Hypothalamus (tissue), 51 donors: ENCODE measurements at regions not wholly inside any gene's neighbourhood (a gene's known extent, or its start where the extent isn't known, plus 50 kb on each side); places are given as distances from the start of the nearest gene placed in this dataset.
"Not testable (repeated sequence)": the region's sequence is repeated elsewhere in the genome, so short reads cannot be mapped to it uniquely, and the experiment has no call there.

Experiments
- DNase-seq, 51 donors: peaks; one replicate each; lab custom pipeline; 2025; lab: John Stamatoyannopoulos, UW

DNA sequence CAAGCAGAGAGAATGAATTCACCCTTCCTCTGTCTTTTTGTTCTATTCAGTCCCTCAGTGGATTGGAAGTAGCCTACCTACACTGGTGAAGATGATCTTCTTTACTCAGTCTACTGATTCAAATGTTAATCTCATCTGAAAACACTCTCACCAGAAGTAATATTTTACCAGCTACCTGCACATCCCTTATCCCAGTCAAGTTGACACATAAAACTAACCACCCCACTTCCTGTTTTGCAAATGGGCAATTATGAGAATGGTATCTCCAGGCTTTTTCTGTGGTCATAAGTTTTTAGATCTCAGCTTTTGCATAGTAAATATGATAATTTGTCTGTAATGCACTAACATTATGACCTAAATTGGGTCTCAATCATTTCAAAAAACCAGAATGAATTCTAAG is 228.8 kb upstream of the ECI2 start:
- no peak for DNase-seq

DNA sequence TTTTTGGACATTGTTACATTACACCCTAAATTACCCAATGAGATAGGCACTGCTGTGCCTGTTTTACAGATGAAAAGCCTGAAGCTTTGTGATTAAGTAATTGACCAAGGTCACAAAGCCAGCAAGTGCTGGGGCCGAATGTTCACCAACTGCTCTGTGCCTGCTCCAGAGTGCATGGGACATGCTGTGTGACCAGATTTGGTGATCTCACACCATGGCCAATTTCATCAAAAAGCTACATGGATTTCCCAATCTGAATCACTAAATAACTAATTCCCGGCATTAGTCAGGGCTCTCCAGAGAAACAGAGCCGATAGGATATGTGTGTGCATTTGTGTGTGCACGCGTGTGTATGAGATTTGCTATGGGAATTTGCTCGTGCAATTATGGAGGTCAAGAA is 228.3 kb upstream of the ECI2 start:
- no peak for DNase-seq

DNA sequence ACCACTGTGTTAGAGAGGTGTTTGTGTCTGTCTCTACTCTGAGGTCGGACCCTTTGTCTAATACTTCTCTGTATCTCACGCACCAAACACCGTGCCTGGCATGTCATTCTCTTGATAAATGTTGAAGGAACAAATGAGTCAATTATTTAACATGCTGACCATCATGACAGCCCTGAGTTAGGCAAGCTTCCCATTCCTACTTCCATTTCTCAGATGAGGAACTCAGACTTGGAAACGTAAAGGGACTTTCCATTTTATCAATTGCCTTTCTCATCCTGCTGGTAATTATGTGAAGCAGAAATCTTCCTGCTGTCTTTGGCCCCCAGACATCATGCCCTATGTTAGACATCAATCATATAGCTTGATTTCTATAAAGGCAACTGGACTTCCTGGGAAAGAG is 227.0 kb upstream of the ECI2 start:
- no peak for DNase-seq

DNA sequence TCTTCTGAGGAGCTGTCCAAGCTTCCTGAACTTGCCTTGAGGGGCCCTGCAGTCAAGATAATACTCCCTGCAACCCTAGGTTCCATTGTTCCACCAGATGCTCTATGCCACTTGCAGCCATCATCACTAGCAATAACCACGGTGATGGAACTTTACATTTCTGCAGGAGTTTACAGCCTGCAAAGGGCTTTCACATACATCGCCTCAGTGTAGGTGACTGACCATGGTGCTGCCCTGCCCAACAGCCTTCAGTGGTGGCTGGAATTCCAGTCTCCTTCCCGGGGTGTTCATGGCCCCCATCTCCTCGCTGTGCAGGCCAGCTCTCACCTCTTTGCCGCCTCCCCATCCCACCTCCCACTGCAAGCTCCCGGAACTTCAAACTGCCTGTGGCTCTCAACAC is 225.5 kb upstream of the ECI2 start:
- no peak for DNase-seq

DNA sequence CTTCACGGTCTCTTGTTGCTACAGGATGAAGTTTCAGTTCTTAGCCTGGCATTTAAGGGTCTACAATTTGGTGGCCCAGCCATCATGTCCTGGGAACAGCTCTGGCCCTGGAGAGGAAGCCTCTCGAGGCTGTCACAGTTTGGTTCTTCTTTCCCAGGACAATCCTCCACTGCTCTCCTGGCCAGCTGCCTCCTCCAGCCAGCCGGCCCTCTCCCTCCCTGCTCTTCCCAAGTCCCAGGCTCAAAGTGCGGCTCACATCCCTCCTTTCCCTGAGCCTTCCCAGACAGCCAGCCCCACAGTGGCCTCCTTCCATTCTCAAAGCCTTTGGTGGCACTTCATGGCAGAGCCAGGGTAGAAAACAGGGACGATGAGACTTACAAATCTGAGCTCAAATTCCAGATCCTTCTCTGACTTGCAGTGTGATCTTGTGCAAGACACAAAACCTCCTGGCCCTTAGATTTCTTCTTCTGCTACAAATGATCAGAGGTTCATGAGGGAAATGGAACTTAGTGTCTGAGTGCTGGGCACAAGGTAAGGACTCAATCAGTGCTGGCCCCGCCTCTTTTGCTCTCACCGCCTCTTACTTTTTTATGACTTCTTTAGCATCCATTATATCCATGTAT is 223.8 kb upstream of the ECI2 start:
- no peak for DNase-seq

DNA sequence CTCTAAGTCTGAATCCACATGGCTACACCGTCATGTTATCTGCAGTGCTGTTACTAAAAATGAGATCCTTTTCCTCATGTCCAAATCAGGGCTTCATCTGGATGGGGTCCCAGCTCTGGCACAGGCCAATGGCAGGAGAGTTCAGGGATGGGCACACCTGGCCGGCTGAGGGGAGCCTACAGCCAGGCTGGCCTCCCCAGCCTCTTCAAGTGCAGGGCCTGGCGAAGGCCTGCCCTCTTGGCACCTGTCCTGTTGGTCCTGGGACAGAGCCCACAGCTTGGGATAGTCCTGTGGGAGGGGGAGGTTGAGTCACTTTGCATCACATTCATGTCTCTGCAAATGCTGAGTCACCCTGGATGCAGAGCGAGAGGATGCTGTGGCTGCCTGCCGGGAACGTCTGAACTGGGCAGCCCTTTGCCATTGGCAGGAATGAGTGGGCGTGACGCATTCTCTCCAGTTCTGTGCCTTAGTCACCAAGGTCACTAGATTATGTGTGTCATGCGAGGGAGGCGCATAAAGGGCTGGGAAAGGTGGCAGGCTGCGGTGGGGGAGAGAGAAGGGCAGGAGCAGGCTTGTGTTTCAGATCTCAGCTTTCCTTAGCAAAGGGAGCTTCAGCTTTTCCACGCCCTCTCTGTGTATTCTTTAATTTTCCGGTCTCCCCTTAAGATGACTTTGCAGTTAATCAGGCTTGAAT is 223.2 kb upstream of the ECI2 start:
- peak in 48 of 51 donors; percentile 21 to 94 (median 71) for DNase-seq

DNA sequence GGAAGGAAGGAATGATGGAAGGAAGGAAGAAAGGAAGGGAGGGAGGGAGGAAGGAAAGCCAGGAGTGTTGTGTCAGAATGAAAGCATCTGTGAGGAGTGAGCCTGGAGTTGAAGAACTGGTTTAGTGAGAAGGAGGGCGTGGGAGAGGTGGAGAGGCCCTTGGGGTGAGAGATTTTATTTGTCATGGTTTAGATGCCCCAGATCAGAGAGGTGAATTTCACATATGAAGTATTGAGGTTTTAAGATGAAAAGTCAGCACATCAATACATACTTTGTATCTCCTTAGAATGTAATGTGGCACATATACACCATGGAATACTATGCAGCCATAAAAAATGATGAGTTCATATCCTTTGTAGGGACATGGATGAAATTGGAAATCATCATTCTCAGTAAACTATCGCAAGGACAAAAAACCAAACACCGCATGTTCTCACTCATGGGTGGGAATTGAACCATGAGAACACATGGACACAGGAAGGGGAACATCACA is 222.3 kb upstream of the ECI2 start:
- not testable (repeated sequence) for DNase-seq

DNA sequence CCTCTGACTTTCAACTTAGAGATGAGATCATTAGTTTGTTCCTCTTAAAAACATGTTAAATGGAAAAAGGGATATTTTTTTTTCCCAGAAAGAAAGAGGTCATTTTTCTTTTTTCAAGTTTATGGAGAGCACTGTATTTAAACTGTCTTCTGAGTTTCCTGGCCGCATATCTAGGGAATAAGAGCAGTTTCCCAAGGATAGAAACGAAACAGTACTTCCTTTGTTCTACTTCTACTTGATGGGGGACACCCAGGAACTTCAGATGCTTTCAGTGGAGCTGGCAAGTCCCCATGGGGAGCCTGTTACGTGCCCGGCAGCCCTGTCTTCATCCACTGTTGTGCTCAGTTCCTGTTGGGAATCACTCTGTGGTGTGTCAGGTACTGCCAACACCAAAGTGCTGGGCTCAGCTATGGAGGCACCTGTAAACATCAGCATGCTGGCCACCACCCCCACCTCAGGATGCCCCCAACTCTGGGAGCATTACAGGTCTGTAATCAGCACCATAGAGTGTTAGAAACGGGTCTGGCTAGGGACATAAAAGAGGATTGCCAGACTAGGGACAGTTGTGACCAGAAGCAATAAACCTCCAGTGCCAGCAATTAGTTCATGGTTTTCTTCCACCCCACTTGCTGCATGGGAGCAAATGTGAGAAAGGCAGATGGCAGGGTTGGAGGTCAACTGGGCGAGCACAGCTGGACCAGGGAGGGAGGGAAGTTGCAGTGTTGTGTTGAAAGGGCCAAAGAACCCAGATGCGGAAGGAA is 221.7 kb upstream of the ECI2 start:
- DNase-seq = peak in 2 of 51 donors; percentile 4 to 17

DNA sequence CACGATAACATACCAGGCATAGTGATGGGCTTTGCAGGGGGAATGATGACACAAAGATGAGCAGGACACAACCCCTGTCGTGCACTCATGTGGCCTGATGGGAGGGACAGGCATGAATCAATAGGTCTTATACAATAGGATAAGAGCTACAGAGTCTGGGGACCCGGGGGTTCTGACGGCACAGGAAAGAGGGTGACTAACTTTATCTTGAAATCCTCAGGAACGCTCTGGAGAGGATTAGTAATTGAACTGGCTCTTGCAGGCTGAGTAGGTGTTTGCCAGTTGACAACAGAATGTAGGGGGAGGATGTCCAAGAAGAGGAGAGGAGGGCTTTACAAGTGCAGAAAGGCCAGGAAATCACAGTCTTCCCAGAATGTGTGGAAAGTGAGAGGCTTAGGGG is 219.9 kb upstream of the ECI2 start:
- DNase-seq = peak in 1 of 51 donors; percentile 21

DNA sequence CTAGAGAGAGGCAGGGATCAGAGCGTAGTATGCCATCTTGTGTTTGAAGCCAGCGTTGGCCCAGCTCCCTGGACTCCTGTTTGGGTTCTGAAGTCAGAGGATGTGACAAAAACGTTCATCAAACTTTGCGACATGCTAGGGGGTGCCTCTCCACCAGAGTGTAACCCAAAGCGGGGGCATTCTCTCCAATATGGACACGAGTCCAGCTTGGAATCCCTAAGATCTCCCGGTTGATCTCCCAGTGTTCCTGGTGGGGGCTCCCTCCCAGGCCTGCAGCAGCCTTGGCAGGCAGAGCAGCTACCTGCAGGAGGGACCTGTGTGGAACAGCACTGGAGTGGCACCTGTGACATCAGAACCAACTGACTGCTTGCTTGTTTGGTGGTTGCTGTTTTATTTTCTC is 218.8 kb upstream of the ECI2 start:
- DNase-seq = no peak

DNA sequence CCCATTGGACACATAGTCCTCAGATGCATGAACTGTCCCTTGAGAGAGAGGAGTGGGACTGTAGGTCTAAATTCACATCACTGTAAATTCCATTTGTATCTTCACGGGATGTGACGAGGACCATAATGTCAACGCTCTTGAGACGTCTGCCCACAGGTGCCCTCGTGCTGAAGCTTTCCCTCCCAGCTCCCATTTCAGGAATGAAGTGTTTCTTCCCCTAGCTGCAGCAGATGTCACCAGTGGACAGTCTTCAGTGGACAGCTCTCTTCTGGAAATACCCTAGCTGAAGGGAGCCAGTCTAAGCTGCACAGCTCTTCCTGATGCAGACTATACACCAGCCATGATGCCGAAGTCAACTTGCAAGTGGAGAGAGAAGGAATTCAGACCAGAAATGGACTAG is 217.4 kb upstream of the ECI2 start:
- DNase-seq = peak in 2 of 51 donors; percentile 8 to 39

DNA sequence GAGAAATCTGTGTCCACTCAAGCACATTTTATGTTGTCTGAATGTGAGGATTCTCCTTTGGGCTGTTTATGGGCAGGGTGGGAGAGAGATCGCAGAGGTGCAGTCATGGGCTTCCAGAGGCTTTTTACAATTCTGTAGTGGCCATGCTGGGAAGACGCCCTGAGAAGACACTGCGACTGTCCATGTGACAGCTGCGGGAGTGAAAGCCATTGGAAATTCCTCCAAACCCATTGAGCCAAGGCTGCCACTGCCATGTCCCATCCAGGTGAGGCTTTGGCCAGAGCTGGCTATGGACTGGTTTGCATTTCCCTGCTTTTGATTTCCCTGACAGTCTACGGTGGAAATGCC is 216.9 kb upstream of the ECI2 start:
- peak in 2 of 51 donors; percentile 44 to 46 for DNase-seq

DNA sequence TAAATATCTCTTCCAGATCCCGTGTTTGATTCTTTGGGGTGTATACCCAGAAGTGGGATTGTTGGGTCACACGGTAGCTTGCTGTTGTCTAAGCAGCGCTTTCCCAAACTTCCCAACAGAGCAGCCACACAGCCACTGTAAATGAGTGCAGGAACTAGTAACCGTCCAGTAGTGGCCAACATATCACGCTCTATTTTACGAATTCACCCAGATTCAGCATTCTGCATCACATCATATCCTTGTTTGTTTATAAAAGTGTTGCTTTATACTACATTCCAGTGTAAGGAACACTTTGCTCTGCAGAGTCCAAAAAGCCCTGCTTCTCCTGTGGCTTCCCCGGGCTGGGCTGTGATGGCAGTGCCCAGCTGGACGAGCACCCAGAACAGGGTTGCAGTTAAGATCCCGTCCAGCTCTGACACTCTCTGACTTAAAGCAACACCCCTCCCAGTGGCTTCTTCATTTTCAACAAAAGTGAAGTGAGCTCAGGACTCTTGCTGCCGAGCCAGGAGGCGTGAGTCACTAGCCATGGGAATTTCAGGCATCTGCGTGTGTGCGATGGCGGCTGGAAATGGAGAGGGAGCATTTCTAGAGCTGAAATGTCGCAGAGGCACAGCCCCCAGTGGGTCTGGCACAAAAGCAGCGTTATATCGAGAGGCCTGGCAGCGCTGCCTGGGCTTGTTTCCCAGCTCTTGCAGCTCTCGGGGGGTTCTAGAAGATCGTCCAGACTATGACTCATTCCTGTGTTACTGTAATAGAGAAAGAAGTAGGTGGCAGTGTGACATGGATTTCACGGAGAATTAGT is 216.3 kb upstream of the ECI2 start:
- peak in 42 of 51 donors; percentile 13 to 85 (median 46) for DNase-seq

DNA sequence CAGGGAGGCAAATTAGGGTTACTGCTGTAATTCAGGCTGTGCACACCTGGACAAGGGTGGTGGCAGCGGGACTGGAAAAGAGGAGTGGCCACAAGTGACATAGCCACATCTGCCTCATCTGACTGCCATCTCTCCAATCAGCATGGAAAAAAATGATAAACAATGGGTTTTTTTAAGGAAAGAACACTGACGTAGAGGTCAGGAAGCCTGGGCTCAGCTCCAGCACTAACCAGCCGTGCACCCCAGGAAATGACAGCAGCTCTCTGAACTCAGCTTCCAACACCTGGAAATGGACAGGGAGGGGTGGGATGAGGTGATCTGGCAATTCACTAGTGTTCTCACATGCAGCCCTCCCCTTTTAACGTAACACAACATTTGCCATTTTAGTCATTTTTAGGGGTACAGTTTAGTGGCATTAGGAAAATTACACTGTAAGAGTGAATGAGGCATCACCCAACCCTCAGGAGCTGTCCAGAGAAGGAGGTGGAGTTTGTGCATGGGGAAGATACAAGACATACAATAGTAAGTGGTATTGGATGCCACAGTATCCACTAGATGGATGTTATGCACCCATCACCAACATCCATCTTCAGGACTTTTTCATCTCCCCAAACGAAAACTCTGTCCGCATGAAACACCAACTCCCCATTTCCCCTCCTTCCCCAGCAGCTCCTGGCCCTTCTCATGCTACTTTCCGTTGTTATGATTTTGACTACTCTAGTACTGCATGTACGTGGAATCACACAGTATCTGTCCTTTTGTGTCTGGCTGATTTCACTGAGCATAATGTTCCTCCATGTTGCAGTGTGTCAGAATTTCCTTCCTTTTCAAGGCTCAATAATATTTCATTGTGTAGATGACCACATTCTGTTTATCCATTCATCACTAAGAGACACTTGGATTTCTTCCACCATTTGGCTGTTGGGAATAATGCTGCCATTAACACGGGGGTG is 215.5 kb upstream of the ECI2 start:
- DNase-seq = no peak

DNA sequence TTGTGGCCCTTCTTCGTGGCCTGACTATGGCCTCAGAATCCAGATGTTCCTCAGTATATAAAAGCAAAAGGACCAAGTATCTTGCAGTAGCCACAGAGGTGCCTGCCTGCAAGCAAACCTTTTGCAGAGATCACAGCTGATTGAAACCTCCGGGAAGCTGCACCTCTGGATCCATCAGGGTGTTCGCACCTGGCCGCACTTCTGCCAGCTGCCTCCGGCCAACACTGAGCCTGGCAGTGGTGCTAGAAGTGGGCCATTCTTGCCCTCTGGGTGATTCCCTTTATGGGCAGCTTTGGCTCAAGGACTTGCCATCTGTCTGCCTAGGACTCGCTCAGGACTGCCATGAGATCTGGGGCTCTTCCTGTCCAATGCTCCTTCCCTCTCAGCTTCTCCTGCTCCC is 214.6 kb upstream of the ECI2 start:
- DNase-seq = no peak

DNA sequence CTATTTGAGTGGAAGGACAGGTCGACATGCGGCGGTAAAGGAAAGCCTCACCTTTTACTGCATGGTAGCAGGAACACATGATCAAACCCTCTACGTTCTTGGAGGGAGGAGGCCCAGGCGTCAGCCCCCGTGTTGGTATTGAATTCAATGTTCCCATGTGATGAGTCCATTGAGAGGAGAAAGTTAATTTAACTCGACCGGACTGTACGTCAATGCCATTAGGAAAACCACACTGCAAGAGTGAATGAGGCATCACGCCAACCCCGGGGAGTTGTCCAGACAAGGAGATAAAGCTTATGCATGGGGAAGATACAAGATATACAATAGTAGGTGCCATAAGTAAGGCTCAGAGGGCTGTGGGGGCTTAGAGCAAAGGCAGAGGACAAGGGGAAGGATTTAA is 213.9 kb upstream of the ECI2 start:
- no peak for DNase-seq

DNA sequence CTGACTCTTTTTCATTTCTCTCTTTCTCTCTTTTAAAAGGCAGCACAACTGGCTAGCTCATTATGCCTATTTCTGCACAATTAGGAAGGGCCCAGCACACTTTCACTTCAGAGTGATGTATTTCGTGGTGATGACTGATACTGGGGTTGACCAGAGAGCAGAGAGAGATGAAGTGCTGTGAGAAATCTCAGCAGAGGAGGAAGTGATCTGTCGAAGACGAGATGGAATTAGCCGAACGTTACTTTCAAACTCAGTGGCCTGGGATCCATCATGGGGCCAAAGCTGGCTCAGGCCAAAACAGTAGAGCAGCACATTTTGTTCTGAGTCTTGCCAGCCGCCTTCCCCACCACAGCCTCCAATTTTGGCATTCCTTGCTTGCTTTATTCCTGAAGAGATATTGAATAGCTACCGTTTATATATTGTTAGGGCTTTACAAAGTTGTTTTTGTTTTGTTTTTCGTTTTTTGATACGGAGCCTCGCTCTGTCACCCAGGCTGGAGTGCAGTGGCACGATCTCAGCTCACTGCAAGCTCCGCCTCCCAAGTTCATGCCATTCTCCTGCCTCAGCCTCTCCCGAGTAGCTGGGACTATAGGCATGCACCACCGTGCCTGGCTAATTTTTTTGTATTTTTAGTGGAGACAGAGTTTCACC is 213.2 kb upstream of the ECI2 start:
- no peak for DNase-seq

DNA sequence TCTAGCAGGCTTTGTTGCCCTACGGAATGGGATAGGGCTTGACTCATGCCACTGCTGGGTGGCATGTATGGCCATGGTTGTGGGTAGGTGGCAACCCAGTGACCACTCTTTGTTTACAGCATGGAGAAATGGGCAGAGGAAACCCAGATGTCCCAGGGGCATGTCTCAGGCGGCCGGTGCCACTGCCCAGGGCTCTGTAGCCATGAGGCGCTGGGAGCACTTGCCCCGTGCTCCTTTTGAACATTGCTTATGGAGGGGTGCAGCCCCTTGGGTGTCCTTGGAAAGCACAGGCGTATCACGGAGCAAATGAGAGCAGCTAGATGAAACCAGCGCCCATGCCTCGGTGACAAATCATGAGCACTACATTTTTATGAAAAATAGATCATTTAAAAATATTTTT is 212.5 kb upstream of the ECI2 start:
- DNase-seq = no peak

DNA sequence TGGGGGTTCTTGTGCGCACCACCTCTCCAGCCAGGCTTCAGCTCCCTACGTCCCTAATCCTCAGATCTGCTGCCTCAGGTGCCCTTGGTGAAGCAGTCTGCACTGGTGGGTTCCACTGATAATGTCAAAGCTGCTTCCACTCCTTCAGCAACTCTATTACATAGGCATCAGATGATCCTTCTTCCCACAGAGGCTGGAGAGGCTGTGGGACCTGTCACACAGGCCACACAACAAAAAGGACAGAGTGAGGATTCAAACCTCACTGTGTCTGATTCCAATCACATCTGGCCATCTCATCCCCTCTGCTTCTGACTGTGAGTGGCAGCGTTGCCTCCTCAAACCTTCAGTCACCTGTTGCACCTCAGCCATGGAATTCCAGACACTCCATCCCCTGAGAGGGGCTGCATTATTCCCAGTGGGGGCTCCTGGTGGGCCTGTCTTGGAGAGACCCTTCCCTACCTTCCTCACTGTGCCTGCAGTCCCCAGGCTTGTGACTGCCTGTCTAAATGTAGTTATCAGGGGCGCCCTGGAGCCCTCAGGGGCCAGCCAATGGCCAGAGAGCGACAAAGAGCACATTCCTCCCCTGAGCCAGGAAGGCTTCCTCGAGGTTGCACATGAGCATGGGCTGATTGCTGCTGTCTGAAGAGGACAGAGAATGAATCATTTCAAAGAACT is 211.4 kb upstream of the ECI2 start:
- no peak for DNase-seq
